ENCODE measurements at regions not wholly inside any gene's neighbourhood (a gene's known extent, or its start where the extent isn't known, plus 50 kb on each side); places are given as distances from the start of the nearest gene placed in this dataset.

- no peaks in the 10 kb centered on the region for H3K4me1 ChIP-seq (ENCODE audit: control insufficient read depth, insufficient read depth, low read length)
- H3K36me3 ChIP-seq (ENCODE audit: control insufficient read depth in 2 of 2, insufficient read depth in 1 of 2, low read length in 2 of 2): no peaks in the 10 kb centered on the region
- no peak overlapping the region for H3K4me3 ChIP-seq (ENCODE audit: low read depth, low read length)
- ChIA-PET CTCF (interaction anchor here (0.6 to 1.5 kb wide), 3 partner anchors 90 to 315 kb away, joined by 4 to 7 read pairs (median 4); no protein-coding TSS in a partner anchor), POLR2A (no interaction called here)
- no peaks in the 10 kb centered on the region for H3K9me3 ChIP-seq (ENCODE audit: control insufficient read depth, insufficient read depth, low read depth, low read length)
- TF ChIP-seq ZNF433 (tag by site-specific recombination; IDR thresholded peaks at IDR 0.05; ENCODE audit: low read depth): no peak
- TF ChIP-seq ZNF398 (tag by site-specific recombination; IDR thresholded peaks at IDR 0.05): no peak
- no peak for TF ChIP-seq ZNF701 (tag by site-specific recombination; IDR thresholded peaks at IDR 0.05)
- TF ChIP-seq ZNF513 (tag by site-specific recombination; IDR thresholded peaks at IDR 0.05): no peak
- no peak for TF ChIP-seq ZNF138 (tag by site-specific recombination; IDR thresholded peaks at IDR 0.05; ENCODE audit: borderline replicate concordance)
- TF ChIP-seq ZSCAN23 (tag by site-specific recombination; IDR thresholded peaks at IDR 0.05): no peak
- TF ChIP-seq TSHZ1 (tag by site-specific recombination; IDR thresholded peaks at IDR 0.05; ENCODE audit: borderline replicate concordance): no peak
- no peak for TF ChIP-seq ZNF785 (tag by site-specific recombination; IDR thresholded peaks at IDR 0.05)
- H3K27ac ChIP-seq (ENCODE audit: extremely low read depth, low read depth, low read length): no peak overlapping the region
Measured at GRCh38 chr2:53424902-53425301, 342.7 kb upstream of the CHAC2 start.

GRCh38 chr2:53423465-53423864 is 344.1 kb upstream of the CHAC2 start:
- TF ChIP-seq KLF1 (tag by site-specific recombination; IDR thresholded peaks at IDR 0.05) (no peak), ZNF530 (tag by site-specific recombination; IDR thresholded peaks at IDR 0.05; ENCODE audit: low read depth) (no peak), REPIN1 (tag by site-specific recombination; IDR thresholded peaks at IDR 0.05; ENCODE audit: low read depth) (no peak), ZNF169 (tag by site-specific recombination; IDR thresholded peaks at IDR 0.05) (no peak), PATZ1 (tag by site-specific recombination; IDR thresholded peaks at IDR 0.05) (no peak), SCRT2 (tag by site-specific recombination; IDR thresholded peaks at IDR 0.05) (no peak), ZNF26 (tag by site-specific recombination; IDR thresholded peaks at IDR 0.05) (no peak), YY2 (tag by site-specific recombination; IDR thresholded peaks at IDR 0.05) (no peak), ZNF600 (tag by site-specific recombination; IDR thresholded peaks at IDR 0.05) (no peak)
- Histone ChIP-seq H3K9me3 (ENCODE audit: control insufficient read depth, insufficient read depth, low read depth, low read length) (no peaks in the 10 kb centered on the region), H3K4me1 (ENCODE audit: control insufficient read depth, insufficient read depth, low read length) (no peaks in the 10 kb centered on the region), H3K36me3 (ENCODE audit: control insufficient read depth in 2 of 2, insufficient read depth in 1 of 2, low read length in 2 of 2) (no peaks in the 10 kb centered on the region), H3K4me3 (ENCODE audit: low read depth, low read length) (no peak overlapping the region), H3K27ac (ENCODE audit: extremely low read depth, low read depth, low read length) (no peak overlapping the region)
- POLR2A ChIA-PET: no interaction called here
- CTCF ChIA-PET: interaction anchor here (0.5 to 2.1 kb wide), 13 partner anchors 11 to 520 kb away, joined by 3 to 9 read pairs (median 4); no protein-coding TSS in a partner anchor
